Tibial nerve (tissue), 4 donors: ENCODE measurements at regions not wholly inside any gene's neighbourhood (a gene's known extent, or its start where the extent isn't known, plus 50 kb on each side); places are given as distances from the start of the nearest gene placed in this dataset.

Experiments
- EP300 ChIP-seq, 2 donors: sonication (generic); formaldehyde crosslinking; IDR thresholded peaks; one replicate each; pipeline ENCODE4 v1.6.1; 2017; ENCODE audit warnings: antibody characterized with exemption in 2 of 2, mild to moderate bottlenecking in 1 of 2
- TF ChIP-seq, protein P1 (sequence below), 5 experiments: fragments of 200-600 bp in 3 of 5; fragments of 450-650 bp in 2 of 5; sonication (generic) in 3 of 5; IDR thresholded peaks; one replicate each; pipeline ENCODE4 v1.5.1; 2016 to 2019; ENCODE audit warnings: antibody characterized with exemption in 5 of 5, mild to moderate bottlenecking in 3 of 5, moderate library complexity in 2 of 5

DNA sequence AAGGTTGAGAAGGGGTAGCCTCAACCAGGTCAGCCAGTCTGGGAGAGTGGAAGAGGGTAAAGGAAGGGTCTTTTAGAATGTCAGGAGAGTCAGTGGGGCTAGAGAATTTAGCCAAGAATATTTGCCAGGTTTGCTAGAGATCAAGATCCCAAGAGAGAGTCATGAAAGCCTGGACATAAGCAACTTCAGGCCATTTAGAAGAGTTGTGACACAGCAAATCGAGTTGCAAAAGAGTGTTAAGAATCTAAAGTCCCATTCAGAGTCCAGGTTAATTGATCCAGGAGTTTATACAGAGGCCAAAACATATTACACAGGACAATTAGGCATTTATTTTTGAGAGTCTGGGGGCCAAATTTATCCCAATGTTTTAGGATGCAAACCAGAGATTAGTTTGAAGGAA, 1260.1 kb upstream of the ACO1 start:
- TF ChIP-seq, protein P1, sequence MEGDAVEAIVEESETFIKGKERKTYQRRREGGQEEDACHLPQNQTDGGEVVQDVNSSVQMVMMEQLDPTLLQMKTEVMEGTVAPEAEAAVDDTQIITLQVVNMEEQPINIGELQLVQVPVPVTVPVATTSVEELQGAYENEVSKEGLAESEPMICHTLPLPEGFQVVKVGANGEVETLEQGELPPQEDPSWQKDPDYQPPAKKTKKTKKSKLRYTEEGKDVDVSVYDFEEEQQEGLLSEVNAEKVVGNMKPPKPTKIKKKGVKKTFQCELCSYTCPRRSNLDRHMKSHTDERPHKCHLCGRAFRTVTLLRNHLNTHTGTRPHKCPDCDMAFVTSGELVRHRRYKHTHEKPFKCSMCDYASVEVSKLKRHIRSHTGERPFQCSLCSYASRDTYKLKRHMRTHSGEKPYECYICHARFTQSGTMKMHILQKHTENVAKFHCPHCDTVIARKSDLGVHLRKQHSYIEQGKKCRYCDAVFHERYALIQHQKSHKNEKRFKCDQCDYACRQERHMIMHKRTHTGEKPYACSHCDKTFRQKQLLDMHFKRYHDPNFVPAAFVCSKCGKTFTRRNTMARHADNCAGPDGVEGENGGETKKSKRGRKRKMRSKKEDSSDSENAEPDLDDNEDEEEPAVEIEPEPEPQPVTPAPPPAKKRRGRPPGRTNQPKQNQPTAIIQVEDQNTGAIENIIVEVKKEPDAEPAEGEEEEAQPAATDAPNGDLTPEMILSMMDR (IDR thresholded peaks at IDR 0.05) = no peak
- TF ChIP-seq EP300 (IDR thresholded peaks at IDR 0.05) = no peak
